GM12878 (cell line): ENCODE measurements at regions not wholly inside any gene's neighbourhood (a gene's known extent, or its start where the extent isn't known, plus 50 kb on each side); places are given as distances from the start of the nearest gene placed in this dataset.

Experiments used
- ATAC-seq: fragments of 200-7000 bp; cut with Tn5 transposase; 3 replicates; pipeline ENCODE4 v1.9.1; 2020; ENCODE audit warnings: mild to moderate bottlenecking, moderate library complexity
- BruUV-seq: library from RNA; stranded (reverse); fragments of 400-500 nt; replicated peaks from 2 replicates; lab custom pipeline; 2021; lab: Mats Ljungman, UMichigan
- CTCF ChIA-PET: fragments of 300-600 bp; sonication (Branson Sonifier 250); formaldehyde crosslinking; extraction: SDS; loops from one replicate; lab custom pipeline; 2021; ENCODE audit warnings: inconsistent platforms; lab: Yijun Ruan, JAX
- POLR2A ChIA-PET: fragments of 350-600 bp; formaldehyde crosslinking; extraction: SDS; loops from one replicate; lab custom pipeline; 2021; ENCODE audit warnings: inconsistent platforms; lab: Charles Lee
- RAD21 ChIA-PET: fragments of 300-600 bp; sonication (Branson Sonifier 250); formaldehyde crosslinking; loops from one replicate; lab custom pipeline; 2023; ENCODE audit warnings: antibody characterized with exemption; ENCODE audit not compliant: unreplicated experiment; lab: Charles Lee
- SMC1A ChIA-PET: fragments of 300-600 bp; sonication (Branson Sonifier 250); formaldehyde crosslinking; loops from one replicate; lab custom pipeline; 2023; ENCODE audit not compliant: unreplicated experiment, uncharacterized antibody; lab: Charles Lee
- DNase-seq: peaks from one replicate; pipeline ENCODE4 v3.0.0-alpha.2; 2011; ENCODE audit warnings: low read depth, low spot score
- FAIRE-seq: peaks from 3 replicates; lab custom pipeline; 2011; peaks lifted over from hg19 to GRCh38; lab: Jason Lieb, UNC
- H2AFZ ChIP-seq: 2 replicates; pipeline ENCODE4 v1.6.0; 2011; ENCODE audit warnings: low read depth, low read length, control low read depth; ENCODE audit not compliant: control insufficient read depth
- H3K27ac ChIP-seq: 2 replicates; pipeline ENCODE4 v1.5.1; 2011; ENCODE audit warnings: control low read depth; ENCODE audit not compliant: control insufficient read depth, insufficient read depth
- H3K27me3 ChIP-seq, 2 experiments: replicated peaks in 1 of 2; 2 replicates each; pipeline versions ENCODE4 v1.6.0 to v1.6.1; 2011; ENCODE audit warnings: low read length in 1 of 2; ENCODE audit not compliant: control insufficient read depth in 2 of 2, insufficient read depth in 2 of 2
- H3K36me3 ChIP-seq, 2 experiments: 2 replicates each; pipeline ENCODE4 v1.5.1; 2011; ENCODE audit warnings: low read length in 1 of 2; ENCODE audit not compliant: control insufficient read depth in 2 of 2, insufficient read depth in 2 of 2
- H3K4me1 ChIP-seq: 2 replicates; pipeline ENCODE4 v1.6.1; 2011; ENCODE audit warnings: mild to moderate bottlenecking, low read length, moderate library complexity, mixed read lengths; ENCODE audit not compliant: control insufficient read depth, insufficient read depth
- H3K4me2 ChIP-seq: 2 replicates; pipeline ENCODE4 v1.6.0; 2011; ENCODE audit warnings: control low read depth; ENCODE audit not compliant: control insufficient read depth, insufficient read depth
- H3K4me3 ChIP-seq: fragments of 200-600 bp; sonication (generic); 2 replicates; pipeline ENCODE4 v1.5.1; 2016
- H3K79me2 ChIP-seq: 2 replicates; pipeline ENCODE4 v1.6.0; 2011; ENCODE audit warnings: low read length; ENCODE audit not compliant: control insufficient read depth, insufficient read depth
- H3K9ac ChIP-seq: 2 replicates; pipeline ENCODE4 v1.8.0; 2011; ENCODE audit warnings: low read length, control low read depth, mixed read lengths; ENCODE audit not compliant: control insufficient read depth, insufficient read depth
- H3K9me3 ChIP-seq: replicated peaks from 3 replicates; pipeline ENCODE4 v1.5.1; 2011; ENCODE audit warnings: mild to moderate bottlenecking, low read length; ENCODE audit not compliant: control insufficient read depth, insufficient read depth
- H4K20me1 ChIP-seq: 2 replicates; pipeline ENCODE4 v1.6.0; 2011; ENCODE audit not compliant: control insufficient read depth, insufficient read depth
- ATF3 ChIP-seq: IDR thresholded peaks from 2 replicates; pipeline ENCODE4 v1.6.1; 2011; ENCODE audit warnings: low read depth, mild to moderate bottlenecking, low read length, moderate library complexity, borderline replicate concordance; ENCODE audit errors: extremely low read depth
- ATF7 ChIP-seq: fragments of 450-650 bp; IDR thresholded peaks from 2 replicates; pipeline ENCODE4 v1.6.1; 2016; ENCODE audit warnings: low read depth, mild to moderate bottlenecking
- GATAD2B ChIP-seq: fragments of 450-650 bp; conservative IDR thresholded peaks from 2 replicates; pipeline ENCODE4 v1.6.1; 2017; ENCODE audit warnings: low read depth, mild to moderate bottlenecking, moderate library complexity
- HDAC2 ChIP-seq: fragments of 200-600 bp; sonication (generic); IDR thresholded peaks from 2 replicates; pipeline ENCODE4 v1.6.1; 2017
- LARP7 ChIP-seq: fragments of 450-650 bp; IDR thresholded peaks from 2 replicates; pipeline ENCODE4 v1.6.1; 2017; ENCODE audit warnings: mild to moderate bottlenecking
- MXI1 ChIP-seq: fragments of 150-350 bp; IDR thresholded peaks from 2 replicates; pipeline ENCODE4 v1.6.1; 2011; ENCODE audit warnings: low read depth, mild to moderate bottlenecking, inconsistent platforms, low read length, improper control_type of control experiment
- MYC ChIP-seq: IDR thresholded peaks from 2 replicates; pipeline ENCODE4 v1.6.1; 2011; ENCODE audit warnings: mild to moderate bottlenecking, low read length, moderate library complexity, inconsistent platforms; ENCODE audit not compliant: insufficient read depth, insufficient replicate concordance, insufficient read length, severe bottlenecking
- POU2F2 ChIP-seq: IDR thresholded peaks from 3 replicates; pipeline ENCODE4 v1.6.1; 2011; ENCODE audit warnings: low read depth, mild to moderate bottlenecking, low read length, borderline replicate concordance
- SREBF1 ChIP-seq: IDR thresholded peaks from 2 replicates; pipeline ENCODE4 v1.6.1; 2012; ENCODE audit warnings: mild to moderate bottlenecking, low read length
- SUPT20H ChIP-seq: IDR thresholded peaks from 2 replicates; pipeline ENCODE4 v1.6.1; 2011; ENCODE audit warnings: low read depth, mild to moderate bottlenecking, low read length, moderate library complexity, borderline replicate concordance; ENCODE audit not compliant: control insufficient read depth
- SUZ12 ChIP-seq: fragments of 200-600 bp; sonication (generic); IDR thresholded peaks from one replicate; pipeline ENCODE4 v1.6.1; 2018; ENCODE audit warnings: antibody characterized with exemption, mild to moderate bottlenecking; ENCODE audit not compliant: unreplicated experiment
- TAF1 ChIP-seq: IDR thresholded peaks from 2 replicates; pipeline ENCODE4 v1.6.1; 2011; ENCODE audit warnings: mild to moderate bottlenecking, low read depth, low read length, borderline replicate concordance
- TCF12 ChIP-seq: IDR thresholded peaks from 2 replicates; pipeline ENCODE4 v1.6.1; 2011; ENCODE audit warnings: low read depth, mild to moderate bottlenecking, low read length
- ZNF274 ChIP-seq: IDR thresholded peaks from one replicate; pipeline ENCODE4 v1.8.0; 2011; ENCODE audit not compliant: insufficient read length, insufficient read depth
- WGBS: methylation state at CpG from one replicate; pipeline ENCODE4 v1.1.6; 2016; ENCODE audit warnings: low lambda C conversion rate; ENCODE audit not compliant: insufficient replicate concordance, insufficient coverage; ENCODE audit errors: missing lambda C conversion rate; 5-methylcytosine and 5-hydroxymethylcytosine counted together
- in situ Hi-C: fragments of 300-500 bp; cut with MboI; formaldehyde crosslinking; loops from 9 replicates; pipeline ENCODE4 v1.14.3; 2018; ENCODE audit warnings: mixed read lengths
- intact Hi-C: fragments of 100-400 bp; cut with micrococcal nuclease; formaldehyde crosslinking; loops from one replicate; pipeline ENCODE4 v1.14.2; 2022; ENCODE audit not compliant: unreplicated experiment
- TF ChIP-seq, protein P1 (sequence below): fragments of 450-650 bp; IDR thresholded peaks from 2 replicates; pipeline ENCODE4 v1.6.1; 2016; ENCODE audit warnings: mild to moderate bottlenecking, moderate library complexity, borderline replicate concordance

GRCh38 chr2:198545411-198545810 lies 741.0 kb downstream of the PLCL1 start:
- H3K4me3 ChIP-seq: no peak overlapping the region
- TF ChIP-seq TCF12 (no peak), TAF1 (no peak), LARP7 (no peak), MXI1 (no peak), ATF7 (no peak), MYC (no peak), GATAD2B (no peak), HDAC2 (no peak), SUZ12 (no peak), ATF3 (no peak), ZNF274 (no peak), SREBF1 (no peak), SUPT20H (no peak), POU2F2 (no peak)
- TF ChIP-seq, protein P1, sequence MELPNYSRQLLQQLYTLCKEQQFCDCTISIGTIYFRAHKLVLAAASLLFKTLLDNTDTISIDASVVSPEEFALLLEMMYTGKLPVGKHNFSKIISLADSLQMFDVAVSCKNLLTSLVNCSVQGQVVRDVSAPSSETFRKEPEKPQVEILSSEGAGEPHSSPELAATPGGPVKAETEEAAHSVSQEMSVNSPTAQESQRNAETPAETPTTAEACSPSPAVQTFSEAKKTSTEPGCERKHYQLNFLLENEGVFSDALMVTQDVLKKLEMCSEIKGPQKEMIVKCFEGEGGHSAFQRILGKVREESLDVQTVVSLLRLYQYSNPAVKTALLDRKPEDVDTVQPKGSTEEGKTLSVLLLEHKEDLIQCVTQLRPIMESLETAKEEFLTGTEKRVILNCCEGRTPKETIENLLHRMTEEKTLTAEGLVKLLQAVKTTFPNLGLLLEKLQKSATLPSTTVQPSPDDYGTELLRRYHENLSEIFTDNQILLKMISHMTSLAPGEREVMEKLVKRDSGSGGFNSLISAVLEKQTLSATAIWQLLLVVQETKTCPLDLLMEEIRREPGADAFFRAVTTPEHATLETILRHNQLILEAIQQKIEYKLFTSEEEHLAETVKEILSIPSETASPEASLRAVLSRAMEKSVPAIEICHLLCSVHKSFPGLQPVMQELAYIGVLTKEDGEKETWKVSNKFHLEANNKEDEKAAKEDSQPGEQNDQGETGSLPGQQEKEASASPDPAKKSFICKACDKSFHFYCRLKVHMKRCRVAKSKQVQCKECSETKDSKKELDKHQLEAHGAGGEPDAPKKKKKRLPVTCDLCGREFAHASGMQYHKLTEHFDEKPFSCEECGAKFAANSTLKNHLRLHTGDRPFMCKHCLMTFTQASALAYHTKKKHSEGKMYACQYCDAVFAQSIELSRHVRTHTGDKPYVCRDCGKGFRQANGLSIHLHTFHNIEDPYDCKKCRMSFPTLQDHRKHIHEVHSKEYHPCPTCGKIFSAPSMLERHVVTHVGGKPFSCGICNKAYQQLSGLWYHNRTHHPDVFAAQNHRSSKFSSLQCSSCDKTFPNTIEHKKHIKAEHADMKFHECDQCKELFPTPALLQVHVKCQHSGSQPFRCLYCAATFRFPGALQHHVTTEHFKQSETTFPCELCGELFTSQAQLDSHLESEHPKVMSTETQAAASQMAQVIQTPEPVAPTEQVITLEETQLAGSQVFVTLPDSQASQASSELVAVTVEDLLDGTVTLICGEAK: no peak
- no peak for FAIRE-seq
- POLR2A ChIA-PET: no interaction called here
- H3K36me3 ChIP-seq: no peaks in the 10 kb centered on the region
- H3K79me2 ChIP-seq: no peaks in the 10 kb centered on the region
- SMC1A ChIA-PET: interaction anchor here (0.6 to 1.3 kb wide), 4 partner anchors 24 to 1285 kb away, joined by 3 read pairs; no protein-coding TSS in a partner anchor
- H2AFZ ChIP-seq: no peak overlapping the region
- no peaks in the 10 kb centered on the region for H4K20me1 ChIP-seq
- CTCF ChIA-PET: interaction anchor here (0.9 kb wide), 1 partner anchor 231 kb away, joined by 3 read pairs; no protein-coding TSS in a partner anchor
- H3K4me1 ChIP-seq: no peaks in the 10 kb centered on the region
- no peak for DNase-seq
- no peak overlapping the region for H3K4me2 ChIP-seq
- H3K27me3 ChIP-seq: no peaks in the 10 kb centered on the region
- H3K9me3 ChIP-seq: no peaks in the 10 kb centered on the region
- intact Hi-C loops (no loop called here), in situ Hi-C loops (no loop called here)
- WGBS: 17% methylated on average over 3 of the region's 3 CpGs
- BruUV-seq: no TSS peak
- H3K27ac ChIP-seq: no peak overlapping the region
- ATAC-seq: no peak
- H3K9ac ChIP-seq: no peak overlapping the region
- RAD21 ChIA-PET: no interaction called here
